SK-N-SH treated with all-trans-retinoic acid at 6 μM for 48 hours (cell line): ENCODE measurements at regions not wholly inside any gene's neighbourhood (a gene's known extent, or its start where the extent isn't known, plus 50 kb on each side); places are given as distances from the start of the nearest gene placed in this dataset.

Source experiments
- ATAC-seq: fragments of 200-7000 bp; cut with Tn5 transposase; 3 replicates; pipeline ENCODE4 v1.9.1; 2020; ENCODE audit warnings: mild to moderate bottlenecking, moderate library complexity
- ARNTL ChIP-seq: fragments of 450-650 bp; formaldehyde crosslinking; IDR thresholded peaks from 2 replicates; pipeline ENCODE4 v1.5.0; 2020; ENCODE audit warnings: low read depth, mild to moderate bottlenecking, moderate library complexity, borderline replicate concordance
- BACH2 ChIP-seq: fragments of 250-450 bp; sonication (Bioruptor Pico); IDR thresholded peaks from 2 replicates; pipeline ENCODE4 v1.9.0; 2021; ENCODE audit warnings: mild to moderate bottlenecking, borderline replicate concordance
- CREB5 ChIP-seq: fragments of 250-450 bp; sonication (Bioruptor Pico); IDR thresholded peaks from 2 replicates; pipeline ENCODE4 v1.5.1; 2020; ENCODE audit warnings: low read depth, mild to moderate bottlenecking, moderate library complexity
- CSDC2 ChIP-seq: fragments of 250-450 bp; sonication (Bioruptor Pico); IDR thresholded peaks from 2 replicates; pipeline ENCODE4 v1.5.0; 2020; ENCODE audit warnings: mild to moderate bottlenecking, moderate library complexity
- CSRNP3 ChIP-seq: fragments of 250-450 bp; sonication (Bioruptor Pico); IDR thresholded peaks from 2 replicates; pipeline ENCODE4 v1.5.1; 2021; ENCODE audit warnings: mild to moderate bottlenecking, moderate library complexity
- ESRRG ChIP-seq: fragments of 250-450 bp; sonication (Bioruptor Pico); IDR thresholded peaks from 2 replicates; pipeline ENCODE4 v1.6.1; 2021; ENCODE audit warnings: mild to moderate bottlenecking
- GLIS3 ChIP-seq: fragments of 250-450 bp; sonication (Bioruptor Pico); IDR thresholded peaks from 2 replicates; pipeline ENCODE4 v1.5.0; 2020; ENCODE audit warnings: mild to moderate bottlenecking, moderate library complexity
- OSR1 ChIP-seq: fragments of 250-450 bp; sonication (Bioruptor Pico); IDR thresholded peaks from 2 replicates; pipeline ENCODE4 v1.8.0; 2022; ENCODE audit warnings: moderate library complexity, mild to moderate bottlenecking, inconsistent platforms
- PPARA ChIP-seq: fragments of 250-450 bp; sonication (Bioruptor Pico); IDR thresholded peaks from 2 replicates; pipeline ENCODE4 v1.5.0; 2020; ENCODE audit warnings: mild to moderate bottlenecking, borderline replicate concordance
- RARB ChIP-seq: fragments of 250-450 bp; sonication (Bioruptor Pico); IDR thresholded peaks from 2 replicates; pipeline ENCODE4 v1.8.0; 2021; ENCODE audit warnings: mild to moderate bottlenecking, moderate library complexity
- SNAI2 ChIP-seq: fragments of 250-450 bp; sonication (Bioruptor Pico); IDR thresholded peaks from 2 replicates; pipeline ENCODE4 v1.5.0; 2020; ENCODE audit warnings: mild to moderate bottlenecking, moderate library complexity
- TCF4 ChIP-seq: fragments of 250-450 bp; sonication (Bioruptor Pico); IDR thresholded peaks from 2 replicates; pipeline ENCODE4 v1.8.0; 2021; ENCODE audit warnings: mild to moderate bottlenecking, moderate library complexity, borderline replicate concordance
- TOX ChIP-seq: fragments of 250-450 bp; sonication (Bioruptor Pico); IDR thresholded peaks from 2 replicates; pipeline ENCODE4 v1.8.0; 2021; ENCODE audit warnings: mild to moderate bottlenecking, moderate library complexity, borderline replicate concordance
- TSHZ2 ChIP-seq: fragments of 250-450 bp; sonication (Bioruptor Pico); IDR thresholded peaks from 2 replicates; pipeline ENCODE4 v1.5.0; 2020; ENCODE audit warnings: mild to moderate bottlenecking, moderate library complexity
- ZC3H10 ChIP-seq: fragments of 250-450 bp; sonication (Bioruptor Pico); IDR thresholded peaks from 2 replicates; pipeline ENCODE4 v1.5.1; 2021; ENCODE audit warnings: mild to moderate bottlenecking, moderate library complexity
- ZFP3 ChIP-seq: fragments of 250-450 bp; sonication (Bioruptor Pico); IDR thresholded peaks from 2 replicates; pipeline ENCODE4 v1.5.0; 2020; ENCODE audit warnings: mild to moderate bottlenecking, moderate library complexity
- ZFP30 ChIP-seq: fragments of 450-650 bp; formaldehyde crosslinking; IDR thresholded peaks from 2 replicates; pipeline ENCODE4 v1.5.0; 2022; ENCODE audit warnings: mild to moderate bottlenecking, moderate library complexity
- ZNF565 ChIP-seq: fragments of 450-650 bp; formaldehyde crosslinking; conservative IDR thresholded peaks from 2 replicates; pipeline ENCODE4 v1.5.0; 2020; ENCODE audit warnings: low read depth, mild to moderate bottlenecking, moderate library complexity
- ZNF70 ChIP-seq: fragments of 450-650 bp; formaldehyde crosslinking; IDR thresholded peaks from 2 replicates; pipeline ENCODE4 v1.5.0; 2020; ENCODE audit warnings: mild to moderate bottlenecking, moderate library complexity
- ZNF8 ChIP-seq: fragments of 450-650 bp; formaldehyde crosslinking; IDR thresholded peaks from 2 replicates; pipeline ENCODE4 v1.5.0; 2020; ENCODE audit warnings: mild to moderate bottlenecking, moderate library complexity
- TF ChIP-seq, protein P1 (sequence below): fragments of 250-450 bp; sonication (Bioruptor Pico); IDR thresholded peaks from 2 replicates; pipeline ENCODE4 v1.8.0; 2021; ENCODE audit warnings: low read depth, mild to moderate bottlenecking, moderate library complexity, borderline replicate concordance

GRCh38 chr2:139162957-139163356 is 382.8 kb upstream of the NXPH2 start:
- no peak for ATAC-seq
- TF ChIP-seq ZFP30 (CRISPR knock-in tag) (no peak), ZNF70 (no peak)
- TF ChIP-seq, protein P1, sequence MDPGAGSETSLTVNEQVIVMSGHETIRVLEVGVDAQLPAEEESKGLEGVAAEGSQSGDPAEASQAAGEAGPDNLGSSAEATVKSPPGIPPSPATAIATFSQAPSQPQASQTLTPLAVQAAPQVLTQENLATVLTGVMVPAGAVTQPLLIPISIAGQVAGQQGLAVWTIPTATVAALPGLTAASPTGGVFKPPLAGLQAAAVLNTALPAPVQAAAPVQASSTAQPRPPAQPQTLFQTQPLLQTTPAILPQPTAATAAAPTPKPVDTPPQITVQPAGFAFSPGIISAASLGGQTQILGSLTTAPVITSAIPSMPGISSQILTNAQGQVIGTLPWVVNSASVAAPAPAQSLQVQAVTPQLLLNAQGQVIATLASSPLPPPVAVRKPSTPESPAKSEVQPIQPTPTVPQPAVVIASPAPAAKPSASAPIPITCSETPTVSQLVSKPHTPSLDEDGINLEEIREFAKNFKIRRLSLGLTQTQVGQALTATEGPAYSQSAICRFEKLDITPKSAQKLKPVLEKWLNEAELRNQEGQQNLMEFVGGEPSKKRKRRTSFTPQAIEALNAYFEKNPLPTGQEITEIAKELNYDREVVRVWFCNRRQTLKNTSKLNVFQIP (CRISPR knock-in tag): no peak

DNA sequence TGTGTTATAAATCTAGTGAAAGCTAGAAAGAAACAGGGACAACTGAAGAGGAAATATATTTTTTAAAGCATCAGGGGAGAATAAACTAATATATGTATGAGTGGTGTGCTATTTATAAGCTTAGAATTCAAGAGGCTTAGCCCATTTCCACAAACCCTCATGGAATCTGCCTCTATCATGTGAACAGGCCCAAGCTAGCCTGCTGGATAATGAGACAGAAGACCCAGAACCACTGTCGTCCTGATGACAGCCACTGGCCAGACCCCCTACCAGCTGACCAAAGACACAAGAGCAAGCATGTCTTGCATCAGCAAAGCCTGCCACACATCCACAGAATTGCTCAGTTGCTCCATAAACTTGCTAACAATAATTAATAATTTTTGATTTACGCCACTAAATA is 382.3 kb upstream of the NXPH2 start:
- no peak for TF ChIP-seq ZNF565 (CRISPR knock-in tag)
- TF ChIP-seq, all 23 proteins: peak for 0
- no peak for ATAC-seq

- no peak for ATAC-seq
- TF ChIP-seq CSDC2 (CRISPR knock-in tag) (no peak), ZC3H10 (no peak), ZFP3 (CRISPR knock-in tag) (no peak), TOX (CRISPR knock-in tag) (no peak), ZNF8 (CRISPR knock-in tag) (no peak), CREB5 (no peak), PPARA (CRISPR knock-in tag) (no peak), ZFP30 (CRISPR knock-in tag) (no peak), ESRRG (CRISPR knock-in tag) (no peak), GLIS3 (CRISPR knock-in tag) (no peak), ZNF565 (CRISPR knock-in tag) (no peak), ARNTL (no peak), SNAI2 (CRISPR knock-in tag) (no peak), BACH2 (CRISPR knock-in tag) (no peak), TSHZ2 (no peak), TCF4 (CRISPR knock-in tag) (no peak), ZNF70 (no peak), OSR1 (CRISPR knock-in tag) (no peak)
- TF ChIP-seq, protein P1 (CRISPR knock-in tag): no peak
Measured at GRCh38 chr2:139160836-139161235, 380.6 kb upstream of the NXPH2 start.

DNA sequence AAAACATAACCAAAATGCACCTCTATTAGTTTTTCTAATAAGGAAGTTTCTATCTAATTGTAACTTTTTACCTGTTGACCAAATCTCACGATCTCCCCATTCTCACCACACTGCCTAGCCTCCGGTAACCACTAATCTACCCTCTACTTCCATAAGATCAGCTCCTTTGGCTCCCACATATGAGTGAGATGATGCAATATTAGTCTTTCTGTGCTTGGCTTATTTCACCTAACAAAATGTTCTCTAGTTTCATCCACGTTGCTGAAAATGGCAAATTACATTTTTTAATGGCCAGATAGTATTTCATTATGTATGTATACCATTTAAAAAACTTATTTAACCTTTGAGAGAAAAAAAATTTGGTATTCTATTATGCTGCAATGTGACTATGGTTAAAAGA is 379.0 kb upstream of the NXPH2 start:
- TF ChIP-seq RARB (no peak), ZNF565 (CRISPR knock-in tag) (no peak), OSR1 (CRISPR knock-in tag) (no peak), BACH2 (CRISPR knock-in tag) (no peak)
- no peak for ATAC-seq

- TF ChIP-seq ESRRG (CRISPR knock-in tag) (no peak), ARNTL (no peak), CREB5 (no peak), OSR1 (CRISPR knock-in tag) (no peak), ZNF565 (CRISPR knock-in tag) (no peak), SNAI2 (CRISPR knock-in tag) (no peak), ZFP3 (CRISPR knock-in tag) (no peak), ZFP30 (CRISPR knock-in tag) (no peak), CSDC2 (CRISPR knock-in tag) (no peak), GLIS3 (CRISPR knock-in tag) (no peak), CSRNP3 (no peak), TOX (CRISPR knock-in tag) (no peak), TCF4 (CRISPR knock-in tag) (no peak), PPARA (CRISPR knock-in tag) (no peak)
- ATAC-seq: no peak
Measured at GRCh38 chr2:139156730-139157129, 376.5 kb upstream of the NXPH2 start.
